Vagina (tissue), 2 donors: ENCODE measurements at regions not wholly inside any gene's neighbourhood (a gene's known extent, or its start where the extent isn't known, plus 50 kb on each side); places are given as distances from the start of the nearest gene placed in this dataset.

Source experiments
- DNase-seq, 2 donors: peaks; one replicate each; pipeline ENCODE4 v3.0.0-alpha.2; 2017; ENCODE audit errors: extremely low spot score in 2 of 2
- H3K27ac ChIP-seq: fragments of 200-600 bp; sonication (generic); one replicate; pipeline ENCODE4 v1.5.1; 2019
- H3K27me3 ChIP-seq: fragments of 200-600 bp; sonication (generic); one replicate; pipeline ENCODE4 v1.5.1; 2019
- H3K36me3 ChIP-seq, 2 donors: fragments of 200-600 bp; sonication (generic); one replicate each; pipeline ENCODE4 v1.5.1; 2017 to 2019
- H3K4me1 ChIP-seq: fragments of 200-600 bp; sonication (generic); one replicate; pipeline ENCODE4 v1.5.1; 2019
- H3K4me3 ChIP-seq, 2 donors: fragments of 200-600 bp; sonication (generic); 1 replicate in 1 of 2; 2 replicates in 1 of 2; pipeline ENCODE4 v1.5.1; 2016 to 2019
- H3K9me3 ChIP-seq: fragments of 200-600 bp; sonication (generic); one replicate; pipeline ENCODE4 v1.5.1; 2019
- POLR2A ChIP-seq, 2 donors: fragments of 450-650 bp; IDR thresholded peaks; one replicate each; pipeline ENCODE4 v1.6.1; 2017; ENCODE audit warnings: antibody characterized with exemption in 2 of 2, mild to moderate bottlenecking in 2 of 2, moderate library complexity in 2 of 2
- POLR2AphosphoS5 ChIP-seq, 2 donors: sonication (generic); formaldehyde crosslinking; IDR thresholded peaks; one replicate each; pipeline ENCODE4 v1.9.0; 2017; ENCODE audit warnings: antibody characterized with exemption in 2 of 2, mild to moderate bottlenecking in 2 of 2, low read depth in 1 of 2; ENCODE audit not compliant: insufficient read depth in 1 of 2
- intact Hi-C: fragments of 100-400 bp; cut with DNase I; formaldehyde crosslinking; loops from one replicate; pipeline ENCODE4 v1.15.1; 2023
- TF ChIP-seq, protein P1 (sequence below), 3 experiments: fragments of 450-650 bp in 2 of 3; fragments of 200-600 bp in 1 of 3; sonication (generic) in 1 of 3; IDR thresholded peaks; one replicate each; pipeline ENCODE4 v1.5.1; 2017 to 2019; ENCODE audit warnings: antibody characterized with exemption in 3 of 3, mild to moderate bottlenecking in 2 of 3, moderate library complexity in 2 of 3

DNA sequence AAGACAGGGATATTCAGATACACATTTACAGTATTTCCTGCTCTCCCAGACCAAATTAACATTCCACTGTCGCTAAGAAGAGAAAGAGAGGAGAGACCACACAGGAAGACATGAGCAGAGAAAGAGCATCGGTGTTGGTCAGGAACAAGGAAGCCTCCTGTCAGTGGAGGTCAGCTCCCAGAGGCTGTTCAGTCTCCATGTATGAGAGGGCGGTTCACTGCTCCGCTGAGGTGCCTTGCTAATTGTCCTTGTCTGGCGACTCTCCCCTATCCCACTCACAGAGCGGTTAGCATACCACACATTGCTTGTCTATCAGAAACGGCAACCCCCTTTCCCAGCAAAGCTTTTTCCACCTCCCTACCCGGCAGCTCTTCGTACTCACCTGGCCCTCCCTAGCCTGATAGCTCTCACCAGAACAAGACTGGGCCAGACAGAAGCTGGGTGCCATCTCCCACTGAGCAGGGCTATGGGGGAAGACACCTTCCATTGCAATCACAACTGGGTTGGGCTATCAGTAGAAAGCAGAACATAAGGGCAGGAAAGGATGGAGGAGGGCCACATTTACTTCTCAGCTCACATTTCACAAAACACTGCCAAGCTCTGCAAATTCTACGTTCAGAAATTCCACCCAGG lies 58.6 kb upstream of the LMNB1 start:
- no peak for DNase-seq
- Histone ChIP-seq H3K9me3 (no peaks in the 10 kb centered on the region), H3K4me3 (no peak overlapping the region), H3K27ac (no peak overlapping the region), H3K36me3 (no peaks in the 10 kb centered on the region), H3K4me1 (no peaks in the 10 kb centered on the region), H3K27me3 (no peaks in the 10 kb centered on the region)
- TF ChIP-seq, protein P1, sequence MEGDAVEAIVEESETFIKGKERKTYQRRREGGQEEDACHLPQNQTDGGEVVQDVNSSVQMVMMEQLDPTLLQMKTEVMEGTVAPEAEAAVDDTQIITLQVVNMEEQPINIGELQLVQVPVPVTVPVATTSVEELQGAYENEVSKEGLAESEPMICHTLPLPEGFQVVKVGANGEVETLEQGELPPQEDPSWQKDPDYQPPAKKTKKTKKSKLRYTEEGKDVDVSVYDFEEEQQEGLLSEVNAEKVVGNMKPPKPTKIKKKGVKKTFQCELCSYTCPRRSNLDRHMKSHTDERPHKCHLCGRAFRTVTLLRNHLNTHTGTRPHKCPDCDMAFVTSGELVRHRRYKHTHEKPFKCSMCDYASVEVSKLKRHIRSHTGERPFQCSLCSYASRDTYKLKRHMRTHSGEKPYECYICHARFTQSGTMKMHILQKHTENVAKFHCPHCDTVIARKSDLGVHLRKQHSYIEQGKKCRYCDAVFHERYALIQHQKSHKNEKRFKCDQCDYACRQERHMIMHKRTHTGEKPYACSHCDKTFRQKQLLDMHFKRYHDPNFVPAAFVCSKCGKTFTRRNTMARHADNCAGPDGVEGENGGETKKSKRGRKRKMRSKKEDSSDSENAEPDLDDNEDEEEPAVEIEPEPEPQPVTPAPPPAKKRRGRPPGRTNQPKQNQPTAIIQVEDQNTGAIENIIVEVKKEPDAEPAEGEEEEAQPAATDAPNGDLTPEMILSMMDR (IDR thresholded peaks at IDR 0.05): no peak
- TF ChIP-seq POLR2AphosphoS5 (IDR thresholded peaks at IDR 0.05; ENCODE audit: insufficient read depth in 1 of 2, low read depth in 1 of 2): no peak
- TF ChIP-seq POLR2A (IDR thresholded peaks at IDR 0.05): no peak
- intact Hi-C loops: no loop called here

DNA sequence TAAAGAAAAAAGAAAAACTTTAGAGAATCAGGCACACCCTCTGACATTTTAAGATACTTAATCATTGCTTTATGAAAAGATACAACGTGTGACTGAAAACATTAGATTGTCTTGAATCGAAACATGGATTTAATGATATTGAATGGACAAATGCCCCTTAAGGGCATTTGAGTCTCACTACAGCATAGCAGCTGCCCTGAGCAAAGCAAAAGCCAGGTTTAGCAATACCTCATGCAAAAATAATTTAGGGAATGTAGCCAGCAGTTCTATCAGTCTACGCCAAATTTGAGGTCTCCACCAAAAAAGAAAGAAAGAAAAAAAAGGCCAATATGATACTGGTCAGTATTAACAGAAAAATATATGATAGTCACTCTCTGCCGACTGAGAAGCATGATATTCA lies 56.6 kb upstream of the LMNB1 start:
- Histone ChIP-seq H3K4me1 (no peaks in the 10 kb centered on the region), H3K27ac (no peak overlapping the region), H3K4me3 (no peak overlapping the region), H3K36me3 (no peaks in the 10 kb centered on the region), H3K27me3 (no peaks in the 10 kb centered on the region), H3K9me3 (no peaks in the 10 kb centered on the region)
- intact Hi-C loops: no loop called here
- TF ChIP-seq POLR2AphosphoS5 (IDR thresholded peaks at IDR 0.05; ENCODE audit: insufficient read depth in 1 of 2, low read depth in 1 of 2): no peak
- TF ChIP-seq, protein P1 (IDR thresholded peaks at IDR 0.05): no peak
- TF ChIP-seq POLR2A (IDR thresholded peaks at IDR 0.05): no peak
- DNase-seq: no peak

DNA sequence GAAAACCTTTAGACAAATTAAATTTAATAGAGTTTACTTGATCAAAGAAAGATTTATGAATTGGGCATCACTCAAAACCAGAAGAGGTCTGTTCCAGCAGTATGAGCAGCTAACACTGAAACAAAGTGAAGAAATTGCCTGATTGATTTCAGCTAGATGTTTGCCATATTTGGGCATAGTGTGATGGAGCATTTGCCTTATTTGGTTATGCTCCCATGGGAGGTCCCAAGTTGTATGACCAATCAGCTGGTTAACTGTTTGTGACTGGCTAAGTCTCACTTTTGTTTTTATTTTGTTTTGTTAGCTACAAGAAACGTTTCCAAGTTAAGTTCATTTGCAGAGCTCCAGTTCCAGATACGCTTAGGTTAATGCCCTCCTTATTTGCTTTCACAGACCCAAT lies 53.3 kb upstream of the LMNB1 start:
- intact Hi-C loops: no loop called here
- Histone ChIP-seq H3K36me3 (no peaks in the 10 kb centered on the region), H3K4me1 (no peaks in the 10 kb centered on the region), H3K27me3 (no peaks in the 10 kb centered on the region), H3K27ac (no peak overlapping the region), H3K9me3 (no peaks in the 10 kb centered on the region), H3K4me3 (no peak overlapping the region)
- TF ChIP-seq POLR2AphosphoS5 (IDR thresholded peaks at IDR 0.05; ENCODE audit: insufficient read depth in 1 of 2, low read depth in 1 of 2): no peak
- TF ChIP-seq, protein P1 (IDR thresholded peaks at IDR 0.05): no peak
- TF ChIP-seq POLR2A (IDR thresholded peaks at IDR 0.05): no peak
- no peak for DNase-seq
